ENCODE measurements at regions not wholly inside any gene's neighbourhood (a gene's known extent, or its start where the extent isn't known, plus 50 kb on each side); places are given as distances from the start of the nearest gene placed in this dataset.

- no peak for TF ChIP-seq CTCF (IDR thresholded peaks at IDR 0.05)
- TF ChIP-seq POLR2A (IDR thresholded peaks at IDR 0.05) = no peak
Observed at GRCh38 chr11:25727944-25728343, 604.0 kb upstream of the ANO3 start.

All from vagina (tissue), 2 donors.